IPS-18c (cell line): ENCODE measurements at regions not wholly inside any gene's neighbourhood (a gene's known extent, or its start where the extent isn't known, plus 50 kb on each side); places are given as distances from the start of the nearest gene placed in this dataset.

Experiments
- H3K4me3 ChIP-seq: 2 replicates; pipeline ENCODE4 v1.7.0; 2013; ENCODE audit warnings: low read depth, mild to moderate bottlenecking, low read length, moderate library complexity; ENCODE audit not compliant: insufficient read depth
- H3K9me3 ChIP-seq: one replicate; pipeline ENCODE4 v1.6.1; 2013; ENCODE audit warnings: mild to moderate bottlenecking, low read length, moderate library complexity; ENCODE audit not compliant: control insufficient read depth, insufficient read depth

DNA sequence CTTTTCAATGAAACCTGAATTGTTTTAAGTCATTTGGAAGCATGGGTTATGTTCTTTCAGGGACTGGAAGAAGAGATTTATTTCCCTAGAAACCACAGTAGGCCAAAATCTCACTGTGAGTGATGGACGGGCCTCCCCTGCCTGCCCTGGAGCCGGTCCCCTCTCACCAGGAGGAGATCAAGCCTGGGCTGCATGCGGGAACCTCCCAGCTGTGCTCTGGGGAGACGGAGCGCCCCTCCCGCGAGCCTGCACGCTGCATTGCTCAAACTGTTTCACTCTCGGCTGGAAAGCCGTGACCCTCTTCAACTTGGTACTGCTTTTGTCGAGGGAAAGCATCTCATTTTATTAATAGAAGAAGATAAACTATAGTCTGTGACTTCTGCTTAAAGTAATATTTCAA, 85.4 kb downstream of the IRX2 start:
- no peaks in the 10 kb centered on the region for H3K9me3 ChIP-seq
- H3K4me3 ChIP-seq = no peak overlapping the region

DNA sequence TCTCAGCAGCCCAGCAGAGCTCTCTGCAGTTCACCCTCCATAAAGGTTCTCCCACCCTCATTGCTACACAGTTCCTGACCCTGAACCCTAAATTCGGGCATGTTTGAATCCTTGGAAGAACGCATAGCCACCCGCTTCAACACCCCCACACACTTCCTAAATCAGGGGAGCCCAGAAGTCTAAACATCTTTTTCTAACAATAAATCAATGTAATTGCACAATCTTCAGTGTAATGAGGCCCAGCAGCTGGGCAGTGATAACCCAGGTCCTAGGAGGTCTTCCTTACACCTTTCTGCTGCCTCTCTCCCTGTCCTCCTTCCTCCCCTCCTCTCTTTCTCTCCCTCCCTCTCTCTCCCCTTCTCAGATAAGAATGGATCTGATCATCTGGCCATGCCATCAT, 88.0 kb downstream of the IRX2 start:
- no peaks in the 10 kb centered on the region for H3K9me3 ChIP-seq
- no peak overlapping the region for H3K4me3 ChIP-seq

GRCh38 chr5:2660315-2660714, 91.2 kb downstream of the IRX2 start:
- no peaks in the 10 kb centered on the region for H3K9me3 ChIP-seq
- no peak overlapping the region for H3K4me3 ChIP-seq

DNA sequence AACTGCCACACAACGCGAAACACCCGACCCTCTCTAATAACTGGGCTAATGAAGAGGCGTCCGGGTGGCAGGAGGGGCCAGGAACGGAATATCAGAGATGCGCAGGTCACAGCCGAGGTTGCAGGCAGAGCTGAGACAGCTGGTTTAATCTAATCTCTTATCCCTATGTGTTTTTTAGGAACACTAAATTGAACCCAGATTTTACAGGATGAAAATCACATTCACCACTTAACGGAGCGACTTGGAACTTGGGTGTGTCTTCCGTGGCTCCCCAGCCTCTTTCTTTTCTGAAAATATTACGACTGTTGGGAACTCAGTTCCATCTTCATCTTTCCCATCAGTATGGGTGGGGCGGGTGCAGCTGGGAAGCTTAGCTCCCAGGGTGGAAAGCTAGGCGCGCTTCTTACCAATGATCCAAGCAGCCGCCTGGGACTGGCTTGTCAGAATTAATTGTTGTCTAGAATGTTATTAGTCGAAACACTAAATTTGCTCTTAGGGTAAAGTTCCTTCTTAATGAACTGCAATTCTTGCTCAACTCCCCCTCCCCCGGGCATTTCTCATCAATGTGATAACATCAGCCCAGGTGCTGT, 92.5 kb downstream of the IRX2 start:
- Histone ChIP-seq H3K4me3 (no peak overlapping the region), H3K9me3 (no peaks in the 10 kb centered on the region)

DNA sequence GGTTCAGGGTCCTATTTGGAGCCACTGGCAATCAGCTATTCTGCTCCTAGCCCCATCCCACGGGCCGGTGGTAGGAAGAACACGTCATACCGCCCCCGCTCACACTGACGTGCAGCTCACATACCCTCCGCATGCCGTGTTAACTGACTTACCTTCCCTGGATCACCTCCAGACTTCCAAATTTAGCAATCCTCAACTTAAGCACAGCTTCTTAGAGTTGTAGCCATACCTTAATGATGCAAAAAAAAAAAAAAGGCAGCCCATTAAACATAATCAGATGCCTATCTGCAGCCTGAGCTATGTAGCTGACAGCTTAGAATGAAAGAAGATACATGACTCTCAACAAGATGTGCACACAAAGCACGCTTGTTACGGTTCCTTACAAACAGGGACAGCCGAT, 93.0 kb downstream of the IRX2 start:
- Histone ChIP-seq H3K4me3 (no peak overlapping the region), H3K9me3 (no peaks in the 10 kb centered on the region)

- Histone ChIP-seq H3K4me3 (no peak overlapping the region), H3K9me3 (no peaks in the 10 kb centered on the region)
These were observed 94.3 kb downstream of the IRX2 start for GRCh38 chr5:2657151-2657550.

GRCh38 chr5:2656206-2656605, 95.3 kb downstream of the IRX2 start:
- no peak overlapping the region for H3K4me3 ChIP-seq
- peaks cover under 1% of the 10 kb centered on the region for H3K9me3 ChIP-seq

DNA sequence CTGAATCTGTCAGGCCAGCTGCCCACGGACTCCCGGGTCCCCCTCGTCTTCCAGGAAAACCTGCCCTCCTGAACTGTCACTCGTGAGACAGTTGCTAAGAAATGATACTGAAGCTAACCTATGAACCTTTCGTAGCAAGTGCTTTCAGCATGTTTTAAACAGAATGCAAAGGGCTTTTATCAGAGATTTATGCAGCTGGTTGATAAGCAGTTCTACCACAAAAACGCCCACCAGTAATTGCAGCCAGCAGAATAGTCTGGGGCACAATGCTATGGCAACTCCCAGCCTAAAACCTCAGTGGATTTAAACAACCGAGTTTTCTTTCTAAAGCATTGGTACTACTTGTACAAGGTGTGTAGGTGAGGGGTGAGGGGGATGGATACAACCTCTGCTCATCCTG, 97.5 kb downstream of the IRX2 start:
- Histone ChIP-seq H3K9me3 (peaks cover 2% of the 10 kb centered on the region), H3K4me3 (no peak overlapping the region)

- H3K4me3 ChIP-seq = no peak overlapping the region
- peaks cover 2% of the 10 kb centered on the region for H3K9me3 ChIP-seq
These were observed 100.4 kb downstream of the IRX2 start for GRCh38 chr5:2651116-2651515.

- no peaks in the 10 kb centered on the region for H3K9me3 ChIP-seq
- H3K4me3 ChIP-seq = no peak overlapping the region
These were observed 108.7 kb downstream of the IRX2 start for GRCh38 chr5:2642684-2643345.

DNA sequence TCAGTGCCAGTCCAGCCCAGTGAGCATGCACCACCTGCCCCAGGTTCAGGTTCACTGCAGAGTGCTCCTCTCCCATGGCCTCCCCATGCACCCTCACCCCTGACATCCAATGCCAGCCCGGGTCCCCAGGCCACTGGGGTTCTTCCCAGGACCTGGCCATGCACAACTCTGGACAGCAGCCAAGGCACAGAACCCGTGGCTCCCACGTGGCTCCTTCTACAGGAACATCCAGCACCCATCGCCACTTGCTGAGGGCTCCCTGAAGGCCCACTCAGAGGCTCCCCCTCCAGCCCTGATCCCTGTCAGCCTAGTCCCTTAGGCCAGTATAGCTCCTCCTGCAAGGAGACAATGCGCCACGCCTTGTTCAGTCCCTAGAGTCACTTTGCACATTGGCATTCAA, 110.8 kb downstream of the IRX2 start:
- H3K9me3 ChIP-seq = no peaks in the 10 kb centered on the region

GRCh38 chr5:2639425-2639824, 112.1 kb downstream of the IRX2 start:
- Histone ChIP-seq H3K9me3 (no peaks in the 10 kb centered on the region), H3K4me3 (no peak overlapping the region)

More for the DNA sequence above, 110.8 kb downstream of the IRX2 start:
- H3K4me3 ChIP-seq = no peak overlapping the region

DNA sequence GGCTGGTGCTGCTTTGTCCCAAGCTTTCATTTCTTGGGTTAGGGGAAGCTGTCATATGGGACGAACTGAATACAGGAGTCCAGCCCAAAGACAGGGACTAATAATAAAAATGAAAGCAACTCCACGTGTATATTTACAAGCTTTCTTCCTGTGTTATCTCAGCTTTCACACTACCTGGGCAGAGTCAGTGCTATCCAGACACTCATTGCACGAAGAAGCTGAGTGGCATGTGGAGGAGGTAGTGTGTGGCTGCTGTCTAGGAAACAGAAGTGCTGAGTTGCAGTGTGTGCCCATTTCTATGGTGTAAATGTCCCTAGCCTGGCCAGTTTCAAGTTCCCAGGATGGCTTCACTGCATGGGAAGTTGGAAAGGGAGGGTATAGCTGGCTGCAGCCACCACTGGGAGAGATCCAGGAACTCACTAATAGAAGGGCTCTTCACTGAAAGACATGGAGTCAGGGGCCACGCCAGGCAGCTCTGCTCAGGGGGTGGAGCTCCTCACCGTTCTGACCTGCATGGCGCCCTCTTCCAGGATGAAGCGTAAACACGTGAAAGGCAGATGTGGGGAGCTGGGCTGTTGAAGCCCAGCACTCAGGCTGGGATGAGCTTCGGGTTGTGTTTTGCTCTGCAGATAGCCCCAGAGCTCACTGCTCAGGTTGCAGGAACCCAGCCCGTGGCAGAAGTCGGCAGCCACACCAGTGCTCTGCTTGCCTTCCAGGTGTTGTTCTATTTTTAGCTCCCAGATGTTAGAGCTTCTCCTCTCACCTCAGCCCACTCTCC, 116.9 kb downstream of the IRX2 start:
- Histone ChIP-seq H3K9me3 (peaks cover 3% of the 10 kb centered on the region), H3K4me3 (no peak overlapping the region)

DNA sequence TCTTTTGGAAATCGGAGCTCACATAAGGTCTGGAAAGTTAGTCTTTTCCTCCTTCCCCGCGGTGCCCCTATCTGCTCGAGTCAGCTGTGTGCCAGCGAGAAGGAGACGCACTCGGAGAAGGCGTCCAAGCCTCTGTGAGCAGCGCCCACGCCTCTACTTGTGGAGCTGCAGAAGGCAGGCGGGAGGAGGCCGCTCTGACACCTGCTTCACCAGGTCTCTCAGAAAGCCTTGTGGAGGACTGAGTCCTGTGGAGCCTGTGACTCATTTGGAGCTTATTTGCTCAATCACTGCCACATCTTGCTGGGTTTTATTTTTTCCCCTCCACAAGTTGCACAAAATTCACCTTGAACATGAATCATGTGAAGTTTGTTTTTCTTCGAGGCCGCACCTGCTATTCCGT, 117.5 kb downstream of the IRX2 start:
- Histone ChIP-seq H3K9me3 (peaks cover 3% of the 10 kb centered on the region), H3K4me3 (no peak overlapping the region)

DNA sequence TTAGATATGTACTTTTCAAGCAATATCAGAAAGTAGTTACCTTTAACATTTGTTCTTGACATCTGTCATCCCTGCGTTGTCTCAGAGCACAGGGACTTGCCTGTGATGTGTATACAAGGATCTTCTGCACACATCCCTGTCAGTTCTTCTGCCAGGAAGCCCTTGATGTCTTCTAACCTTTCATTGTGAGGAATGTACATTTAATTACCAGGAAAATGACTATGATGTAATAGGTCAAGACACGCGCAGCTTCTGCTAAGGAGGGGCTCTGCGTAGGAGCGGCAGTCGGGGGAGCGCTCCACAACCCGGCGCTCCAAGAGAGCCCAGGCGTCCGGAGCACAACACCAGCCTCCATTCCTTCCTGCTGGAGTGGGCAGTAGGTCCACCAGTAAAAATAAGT, 119.7 kb downstream of the IRX2 start:
- Histone ChIP-seq H3K9me3 (peaks cover 3% of the 10 kb centered on the region), H3K4me3 (no peak overlapping the region)

DNA sequence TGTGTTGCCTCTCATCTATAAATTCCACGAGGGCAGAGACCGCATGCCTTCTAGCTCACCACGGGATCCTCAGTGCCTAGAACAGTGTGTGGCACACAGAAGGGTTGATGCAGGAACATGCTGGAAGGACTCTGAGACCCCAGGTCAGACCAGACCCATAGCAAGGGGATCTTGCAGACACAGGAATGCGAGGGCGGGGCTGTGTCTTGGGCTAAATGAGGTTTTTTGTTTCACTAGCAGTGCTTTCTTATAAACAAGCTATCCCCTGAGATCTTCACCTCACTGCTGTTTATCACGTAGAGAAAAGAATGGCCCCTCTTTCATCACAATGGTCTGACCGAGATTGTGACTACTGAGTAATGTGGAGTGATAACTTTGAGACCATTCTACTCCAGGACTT, 122.4 kb downstream of the IRX2 start:
- H3K9me3 ChIP-seq = peaks cover 3% of the 10 kb centered on the region
- H3K4me3 ChIP-seq = no peak overlapping the region

GRCh38 chr5:2627867-2628266, 123.6 kb downstream of the IRX2 start:
- no peaks in the 10 kb centered on the region for H3K9me3 ChIP-seq

GRCh38 chr5:2626572-2626971, 124.9 kb downstream of the IRX2 start:
- Histone ChIP-seq H3K4me3 (no peak overlapping the region), H3K9me3 (no peaks in the 10 kb centered on the region)

More at GRCh38 chr5:2627867-2628266, 123.6 kb downstream of the IRX2 start:
- no peak overlapping the region for H3K4me3 ChIP-seq
